ENCODE measurements at regions not wholly inside any gene's neighbourhood (a gene's known extent, or its start where the extent isn't known, plus 50 kb on each side); places are given as distances from the start of the nearest gene placed in this dataset.

GRCh38 chr2:21610304-21610703 is 486.5 kb downstream of the TDRD15 start:
- no peak overlapping the region for H3K9ac ChIP-seq (ENCODE audit: low read depth in 2 of 2, low read length in 2 of 2)
- no peak overlapping the region for H3K4me3 ChIP-seq
- TF ChIP-seq, protein P1, sequence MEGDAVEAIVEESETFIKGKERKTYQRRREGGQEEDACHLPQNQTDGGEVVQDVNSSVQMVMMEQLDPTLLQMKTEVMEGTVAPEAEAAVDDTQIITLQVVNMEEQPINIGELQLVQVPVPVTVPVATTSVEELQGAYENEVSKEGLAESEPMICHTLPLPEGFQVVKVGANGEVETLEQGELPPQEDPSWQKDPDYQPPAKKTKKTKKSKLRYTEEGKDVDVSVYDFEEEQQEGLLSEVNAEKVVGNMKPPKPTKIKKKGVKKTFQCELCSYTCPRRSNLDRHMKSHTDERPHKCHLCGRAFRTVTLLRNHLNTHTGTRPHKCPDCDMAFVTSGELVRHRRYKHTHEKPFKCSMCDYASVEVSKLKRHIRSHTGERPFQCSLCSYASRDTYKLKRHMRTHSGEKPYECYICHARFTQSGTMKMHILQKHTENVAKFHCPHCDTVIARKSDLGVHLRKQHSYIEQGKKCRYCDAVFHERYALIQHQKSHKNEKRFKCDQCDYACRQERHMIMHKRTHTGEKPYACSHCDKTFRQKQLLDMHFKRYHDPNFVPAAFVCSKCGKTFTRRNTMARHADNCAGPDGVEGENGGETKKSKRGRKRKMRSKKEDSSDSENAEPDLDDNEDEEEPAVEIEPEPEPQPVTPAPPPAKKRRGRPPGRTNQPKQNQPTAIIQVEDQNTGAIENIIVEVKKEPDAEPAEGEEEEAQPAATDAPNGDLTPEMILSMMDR (IDR thresholded peaks at IDR 0.05) = no peak
- H3K9me3 ChIP-seq = no peaks in the 10 kb centered on the region
- no peak overlapping the region for H3K27ac ChIP-seq
- intact Hi-C loops (cut with DNase I) = no loop called here
- H3K27me3 ChIP-seq = no peaks in the 10 kb centered on the region
- no peak for DNase-seq
- no peaks in the 10 kb centered on the region for H3K4me1 ChIP-seq
- no peaks in the 10 kb centered on the region for H3K36me3 ChIP-seq

DNA sequence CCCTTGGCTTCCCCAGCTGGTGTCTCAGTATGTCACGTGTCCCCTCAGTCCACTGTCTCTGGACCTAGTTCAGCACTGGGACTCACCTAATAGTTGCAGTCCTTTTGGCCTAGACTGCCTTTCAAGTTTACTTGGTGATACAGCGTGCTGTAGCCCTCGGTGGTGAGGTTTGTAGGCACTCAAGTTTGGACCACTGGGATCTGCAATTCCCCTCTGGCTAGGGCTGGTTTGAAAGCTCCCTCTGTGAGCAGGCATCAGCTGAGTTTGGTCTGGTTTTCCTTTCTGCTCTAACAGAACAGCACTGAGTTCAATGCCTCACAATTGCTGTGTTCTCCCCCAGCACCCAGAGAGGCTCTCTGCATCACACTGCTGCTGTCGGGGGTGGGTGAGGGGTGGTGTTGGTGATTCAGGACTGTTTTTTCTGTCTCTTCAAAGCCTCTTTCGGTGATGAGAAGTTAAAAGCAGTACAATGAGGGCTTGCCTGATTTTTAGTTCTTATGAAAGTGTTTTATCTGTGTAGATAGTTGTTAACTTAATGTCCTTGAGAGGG is 494.2 kb downstream of the TDRD15 start:
- TF ChIP-seq, protein P1 (IDR thresholded peaks at IDR 0.05) = no peak
- Histone ChIP-seq H3K27me3 (no peaks in the 10 kb centered on the region), H3K36me3 (no peaks in the 10 kb centered on the region), H3K9me3 (no peaks in the 10 kb centered on the region), H3K4me3 (no peak overlapping the region), H3K4me1 (no peaks in the 10 kb centered on the region), H3K9ac (ENCODE audit: low read depth in 2 of 2, low read length in 2 of 2) (no peak overlapping the region), H3K27ac (no peak overlapping the region)
- no peak for DNase-seq
- intact Hi-C loops (cut with DNase I) = no loop called here

DNA sequence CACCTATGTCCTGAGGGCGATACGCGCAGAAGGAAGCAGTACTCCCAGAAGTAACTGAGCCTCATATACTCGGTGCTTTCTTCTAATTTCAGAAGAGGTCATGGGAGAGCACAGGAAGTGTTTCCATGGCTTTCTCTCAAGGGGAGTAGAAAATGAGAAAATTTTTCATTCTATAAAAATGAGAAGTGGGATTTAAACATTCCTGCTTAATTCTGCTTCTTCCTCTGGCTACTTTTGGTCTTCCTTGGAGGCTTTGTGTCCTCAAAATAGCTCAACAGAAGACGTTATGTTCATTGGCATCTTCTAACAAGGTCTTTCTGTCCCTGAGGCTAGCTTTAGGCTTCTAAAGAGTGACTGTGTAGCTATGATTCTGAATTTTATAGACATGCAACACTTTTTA is 497.0 kb downstream of the TDRD15 start:
- intact Hi-C loops (cut with DNase I) = no loop called here
- H3K9ac ChIP-seq (ENCODE audit: low read depth in 2 of 2, low read length in 2 of 2) = no peak overlapping the region
- TF ChIP-seq, protein P1 (IDR thresholded peaks at IDR 0.05) = no peak
- no peak overlapping the region for H3K4me3 ChIP-seq
- no peaks in the 10 kb centered on the region for H3K4me1 ChIP-seq
- no peaks in the 10 kb centered on the region for H3K36me3 ChIP-seq
- no peak overlapping the region for H3K27ac ChIP-seq
- no peaks in the 10 kb centered on the region for H3K9me3 ChIP-seq
- DNase-seq = no peak
- no peaks in the 10 kb centered on the region for H3K27me3 ChIP-seq

DNA sequence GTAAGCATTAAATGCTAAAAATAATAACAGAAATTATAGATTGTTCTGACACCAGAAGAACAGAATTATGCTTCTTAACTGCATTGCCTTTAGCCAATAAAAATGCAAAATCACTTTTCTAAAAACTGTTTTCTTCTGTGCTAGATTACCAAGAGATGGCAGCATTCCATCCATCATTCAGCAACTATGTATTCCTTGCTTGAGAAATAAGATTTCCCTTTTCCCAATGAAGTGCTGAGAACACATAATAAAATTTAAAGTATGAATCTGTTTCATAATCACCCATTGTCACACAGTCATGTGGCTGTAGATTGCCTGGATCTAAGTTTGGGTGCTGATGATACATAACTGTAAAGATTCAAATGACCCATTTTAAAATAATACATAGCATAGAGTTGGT is 504.2 kb downstream of the TDRD15 start:
- intact Hi-C loops (cut with DNase I) = no loop called here
- Histone ChIP-seq H3K4me3 (no peak overlapping the region), H3K9ac (ENCODE audit: low read depth in 2 of 2, low read length in 2 of 2) (no peak overlapping the region), H3K36me3 (no peaks in the 10 kb centered on the region), H3K9me3 (no peaks in the 10 kb centered on the region), H3K27me3 (no peaks in the 10 kb centered on the region), H3K27ac (no peak overlapping the region), H3K4me1 (no peaks in the 10 kb centered on the region)
- TF ChIP-seq, protein P1 (IDR thresholded peaks at IDR 0.05) = no peak
- DNase-seq = no peak

DNA sequence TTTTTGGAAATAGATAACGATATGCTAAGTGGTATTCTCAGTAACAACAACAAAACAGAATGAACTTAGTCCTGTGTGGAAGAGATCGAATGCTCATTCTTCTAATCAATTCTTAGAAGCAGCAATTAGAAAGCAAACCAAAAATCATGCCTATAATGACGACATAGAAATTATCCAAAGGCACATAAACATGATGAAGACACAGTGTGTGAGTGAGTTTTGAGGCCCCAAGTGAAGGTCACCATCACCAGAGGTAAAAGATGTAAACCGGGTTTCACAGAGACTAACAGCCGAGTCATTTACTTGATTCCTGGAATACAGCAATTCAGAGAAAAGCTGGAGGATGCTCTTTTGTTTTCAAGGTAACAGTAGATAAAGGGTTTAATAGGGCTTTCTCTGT is 509.2 kb downstream of the TDRD15 start:
- intact Hi-C loops (cut with DNase I) = no loop called here
- Histone ChIP-seq H3K36me3 (no peaks in the 10 kb centered on the region), H3K9ac (ENCODE audit: low read depth in 2 of 2, low read length in 2 of 2) (no peak overlapping the region), H3K4me3 (no peak overlapping the region), H3K27me3 (no peaks in the 10 kb centered on the region), H3K27ac (no peak overlapping the region), H3K9me3 (no peaks in the 10 kb centered on the region), H3K4me1 (no peaks in the 10 kb centered on the region)
- TF ChIP-seq, protein P1 (IDR thresholded peaks at IDR 0.05) = no peak
- no peak for DNase-seq

Measured in colonic mucosa (tissue), 4 donors.